ENCODE measurements at regions not wholly inside any gene's neighbourhood (a gene's known extent, or its start where the extent isn't known, plus 50 kb on each side); places are given as distances from the start of the nearest gene placed in this dataset.

DNA sequence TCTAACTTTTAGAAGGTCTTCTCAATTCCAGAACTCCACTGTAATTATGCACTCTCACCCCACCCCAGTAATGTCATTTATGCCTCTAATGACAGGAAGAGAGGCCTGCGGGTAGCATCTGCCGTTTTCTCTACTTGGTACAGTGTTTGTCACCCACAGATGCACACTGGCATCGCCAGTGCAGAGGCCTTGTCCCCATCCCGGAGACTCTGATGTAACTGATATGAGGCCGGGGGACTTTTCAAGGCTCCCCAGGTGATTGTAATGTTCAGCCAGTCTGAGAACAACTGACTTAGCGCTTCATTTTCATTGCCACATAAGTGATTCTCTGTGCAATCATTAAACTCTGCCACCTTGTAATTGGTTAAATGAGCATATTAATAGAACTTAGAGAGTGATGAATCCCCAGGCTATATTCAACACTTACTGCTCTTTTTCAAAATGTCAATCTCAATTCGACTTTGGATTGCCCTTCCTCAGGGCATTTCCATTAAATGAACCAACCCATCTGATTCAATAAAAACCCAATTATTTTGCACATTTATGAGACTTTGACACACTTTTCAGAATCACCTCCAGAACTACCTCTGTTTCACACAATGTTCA, 113.2 kb downstream of the HERPUD2 start:
- DNase-seq (ENCODE audit: low read depth in 3 of 3): no peak

DNA sequence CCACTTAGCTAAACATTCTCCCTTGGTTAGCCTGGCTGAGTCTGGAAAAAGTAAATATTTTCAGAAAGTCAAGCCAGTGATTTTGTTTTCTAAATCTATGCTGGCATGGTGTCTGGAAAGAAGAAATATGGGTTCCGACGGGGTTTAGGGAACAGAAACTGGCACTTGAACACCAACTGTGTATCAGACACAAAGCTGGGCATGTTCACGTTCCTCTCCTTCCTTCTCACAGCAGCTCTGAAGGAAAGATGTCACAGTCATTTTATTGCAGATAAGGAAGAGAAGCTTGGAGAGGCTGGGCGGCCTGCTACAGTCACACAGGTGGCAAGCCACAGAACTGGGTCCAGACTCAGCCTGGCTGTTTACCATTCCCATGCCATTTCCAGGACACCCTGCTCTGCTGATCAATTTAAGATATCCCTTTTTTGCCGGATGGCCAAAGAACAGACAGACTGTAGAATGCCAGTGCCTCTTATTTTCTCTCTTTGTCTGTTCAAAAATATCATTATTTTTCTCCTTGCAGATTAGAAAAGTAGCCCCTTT, 118.8 kb downstream of the HERPUD2 start:
- DNase-seq (ENCODE audit: low read depth in 3 of 3): no peak

GRCh38 chr7:35571611-35572240, 123.2 kb downstream of the HERPUD2 start:
- DNase-seq (ENCODE audit: low read depth in 3 of 3): no peak

DNA sequence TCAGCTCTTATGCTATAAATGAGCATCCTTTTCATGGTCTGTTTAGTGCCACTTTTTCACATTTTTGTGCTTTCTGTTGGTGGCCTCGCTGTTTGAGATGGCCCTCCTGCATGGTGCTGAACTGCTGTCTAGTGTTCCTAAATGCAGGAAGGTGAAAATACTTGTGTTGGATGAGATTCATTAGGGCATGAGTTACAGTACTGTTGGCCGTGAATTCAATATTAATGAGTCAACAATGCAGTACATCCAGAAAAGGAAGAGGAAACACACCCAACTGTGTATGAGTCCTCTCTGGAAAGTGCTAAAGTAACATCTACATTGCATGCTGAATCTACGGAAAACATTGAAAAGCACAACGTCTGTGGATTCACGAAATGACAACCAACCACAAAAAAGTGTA, 124.0 kb downstream of the HERPUD2 start:
- DNase-seq (ENCODE audit: low read depth in 3 of 3): no peak

DNA sequence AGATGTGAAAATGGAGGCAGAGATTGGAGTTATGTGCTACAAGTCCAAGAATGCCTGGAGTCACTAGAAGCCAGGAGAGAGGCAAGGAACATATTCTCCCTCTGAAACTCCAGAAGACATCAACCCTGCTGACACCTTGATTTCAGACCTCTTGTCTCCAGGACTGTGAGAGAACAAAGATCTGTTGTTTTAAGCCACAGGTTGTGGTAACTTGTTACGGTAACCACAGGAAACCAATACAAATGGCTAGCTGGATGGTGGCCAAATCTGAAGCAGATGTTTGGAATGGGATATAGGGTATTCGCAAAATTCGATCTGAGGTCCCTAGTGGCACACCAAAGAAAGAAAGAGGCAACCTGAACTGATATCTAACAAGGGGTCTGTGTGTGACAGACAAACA, 129.0 kb downstream of the HERPUD2 start:
- no peak for DNase-seq (ENCODE audit: low read depth in 3 of 3)

DNA sequence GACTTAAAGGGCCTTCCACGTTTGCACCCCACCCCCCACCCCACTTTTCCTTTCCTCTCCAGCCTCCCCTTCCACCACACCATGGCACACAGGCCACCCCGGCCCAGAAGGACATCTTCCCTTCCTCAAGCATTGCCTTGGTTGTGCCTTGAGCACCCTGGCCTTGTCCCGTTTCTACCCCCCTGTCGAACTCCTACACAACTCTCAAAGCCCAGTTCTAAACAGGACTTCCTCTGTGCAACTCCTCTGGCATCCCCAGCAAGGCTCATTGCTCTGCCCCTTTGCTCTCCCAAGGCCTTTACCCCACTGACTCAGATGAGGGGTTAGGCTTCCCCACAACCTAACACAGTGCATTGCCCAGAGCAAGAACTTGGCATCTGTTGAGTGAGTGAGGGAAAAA, 136.1 kb downstream of the HERPUD2 start:
- no peak for DNase-seq (ENCODE audit: low read depth in 3 of 3)

DNA sequence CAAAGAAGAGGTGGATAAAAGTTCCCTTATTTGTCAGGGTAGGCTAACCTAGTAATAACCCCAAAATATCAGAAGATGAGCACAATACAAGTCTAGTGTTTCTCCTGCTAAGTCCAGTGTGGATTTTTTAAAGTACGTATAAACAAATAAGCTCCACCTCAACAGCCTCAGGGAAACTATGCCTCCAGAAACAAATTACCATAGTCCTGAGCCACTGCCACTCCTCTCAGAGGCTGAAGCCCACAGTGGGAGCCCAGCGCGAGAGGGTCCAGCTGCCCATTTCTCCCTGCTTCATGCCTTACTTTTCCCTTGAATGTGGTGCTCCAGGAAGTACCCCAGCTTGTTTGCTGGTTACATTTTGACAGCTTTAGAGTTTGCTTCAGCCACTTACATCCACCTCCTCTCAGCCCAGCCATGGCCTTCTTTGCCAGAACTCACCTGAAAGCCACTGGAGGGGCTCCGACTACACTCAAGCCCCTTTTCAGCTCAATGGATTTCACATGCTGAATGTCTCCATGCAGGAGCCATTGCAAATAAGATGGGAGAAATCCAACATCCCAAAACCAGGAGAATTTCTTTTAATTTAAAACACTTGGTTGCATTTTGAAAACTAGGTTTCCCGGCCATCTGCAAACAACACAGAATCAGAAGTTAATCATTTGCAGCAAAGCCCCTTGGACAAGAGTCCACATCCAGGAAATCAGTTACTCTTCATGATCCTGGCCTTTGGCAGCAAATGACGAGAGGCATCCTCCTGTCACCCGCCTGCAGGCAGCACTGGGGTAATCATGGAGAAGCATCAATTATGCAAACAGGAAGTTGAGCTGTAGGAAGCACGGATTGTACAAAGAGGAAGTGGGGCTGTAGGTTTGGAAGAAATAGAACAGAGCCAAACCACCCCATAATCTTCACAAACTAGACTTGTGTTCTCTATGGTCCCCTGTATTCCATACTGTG, 138.1 kb downstream of the HERPUD2 start:
- no peak for DNase-seq (ENCODE audit: low read depth in 3 of 3)

GRCh38 chr7:35555934-35556333, 139.0 kb downstream of the HERPUD2 start:
- DNase-seq (ENCODE audit: low read depth in 3 of 3): no peak

GRCh38 chr7:35555386-35555785, 139.5 kb downstream of the HERPUD2 start:
- no peak for DNase-seq (ENCODE audit: low read depth in 3 of 3)

- no peak for DNase-seq (ENCODE audit: low read depth in 3 of 3)
Observed at GRCh38 chr7:35553519-35553918, 141.4 kb downstream of the HERPUD2 start.

DNA sequence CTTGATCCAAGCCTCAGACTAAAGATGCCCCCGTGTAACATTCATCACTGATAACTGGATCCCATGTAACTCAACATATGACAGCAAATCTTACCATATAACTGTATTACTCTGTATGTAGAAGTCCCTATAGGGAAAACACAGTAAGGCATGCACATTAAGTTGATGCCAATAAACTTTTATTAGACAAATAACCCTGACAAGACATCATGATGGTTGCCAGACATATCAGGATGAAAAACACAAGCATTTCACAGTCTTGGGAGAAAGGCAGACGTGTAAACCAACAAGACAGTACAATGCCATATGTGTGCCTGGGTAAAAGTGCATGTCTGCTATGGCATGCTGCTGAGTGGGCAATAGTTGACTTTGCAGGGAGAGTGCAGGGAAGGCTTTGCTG, 142.2 kb downstream of the HERPUD2 start:
- DNase-seq (ENCODE audit: low read depth in 3 of 3): no peak

- DNase-seq (ENCODE audit: low read depth in 3 of 3): no peak
Observed at GRCh38 chr7:35551321-35552081, 143.4 kb downstream of the HERPUD2 start.

DNA sequence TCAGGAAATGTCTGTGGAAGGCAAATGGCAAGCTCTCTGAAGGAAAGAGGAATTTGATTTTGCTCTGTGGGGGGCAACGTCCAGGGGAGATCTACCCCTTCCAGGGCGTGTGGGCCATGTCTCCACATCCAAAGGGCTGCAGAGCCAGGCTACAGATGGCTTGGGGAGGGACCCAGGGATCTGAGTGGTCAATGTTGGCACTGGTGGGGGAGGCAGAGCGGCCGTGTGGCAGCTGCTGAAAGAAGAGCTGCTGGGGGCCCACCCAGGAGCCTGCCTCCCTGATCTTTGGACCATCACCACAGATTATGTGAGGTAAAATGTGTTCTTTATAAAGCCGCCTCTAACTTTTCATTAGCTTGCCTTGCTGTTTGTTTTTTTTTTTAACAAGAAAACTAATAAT, 144.1 kb downstream of the HERPUD2 start:
- DNase-seq (ENCODE audit: low read depth in 3 of 3): no peak

DNA sequence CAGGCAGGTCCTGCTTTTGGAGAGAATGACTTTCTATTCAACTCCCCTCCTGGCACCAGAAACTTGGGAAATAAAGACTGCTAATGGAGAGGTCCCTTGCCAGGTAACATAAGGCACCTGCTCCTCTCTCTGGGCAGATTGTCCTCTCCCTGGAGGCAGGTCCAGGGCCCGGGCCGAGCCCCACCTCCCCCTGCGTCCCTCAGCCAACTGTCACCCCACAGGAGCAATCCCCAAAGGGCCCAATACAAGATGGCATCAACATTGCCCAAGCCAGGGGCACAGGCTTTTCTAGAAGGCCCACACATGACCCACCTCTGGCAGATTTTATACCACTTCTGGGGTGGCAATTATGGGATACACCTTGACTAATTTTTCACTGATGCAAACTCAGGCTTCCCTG, 145.2 kb downstream of the HERPUD2 start:
- DNase-seq (ENCODE audit: low read depth in 3 of 3): no peak

GRCh38 chr7:35548291-35548690, 146.6 kb downstream of the HERPUD2 start:
- DNase-seq (ENCODE audit: low read depth in 3 of 3): no peak

DNA sequence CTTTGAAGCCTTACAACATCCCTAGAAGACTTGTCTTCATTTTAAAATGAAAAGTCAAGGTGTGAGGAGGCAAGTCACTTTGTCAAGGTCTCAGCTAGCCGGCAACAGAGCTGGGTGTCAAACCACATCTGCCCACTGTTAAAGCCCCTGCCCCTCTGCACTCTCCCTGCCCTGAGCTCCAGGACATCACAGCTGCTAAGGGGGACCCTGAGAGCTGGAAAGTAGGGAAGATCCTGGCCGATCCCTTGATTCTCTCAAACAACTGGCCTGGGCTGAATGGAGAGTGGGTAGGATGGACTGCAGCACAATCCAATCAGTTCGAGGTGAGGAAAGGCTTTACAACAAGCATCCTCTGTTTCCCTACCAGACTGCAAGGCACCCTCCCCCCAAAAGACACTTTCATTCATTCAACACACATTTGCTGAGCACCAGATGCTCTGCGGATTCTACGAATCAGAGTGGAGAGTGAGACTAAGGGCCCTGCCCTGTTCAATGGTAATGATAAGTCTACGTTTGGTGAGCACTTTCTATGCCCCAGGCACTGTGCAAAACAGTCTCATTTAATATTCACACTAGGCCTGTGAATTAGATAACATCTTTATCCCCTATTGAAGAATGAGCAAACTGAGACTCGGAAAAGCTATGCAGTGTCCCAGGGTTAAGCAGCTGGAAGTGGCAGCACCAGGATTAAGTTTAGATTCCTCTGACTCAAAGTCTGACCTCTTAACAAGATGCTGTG, 148.1 kb downstream of the HERPUD2 start:
- no peak for DNase-seq (ENCODE audit: low read depth in 3 of 3)

DNA sequence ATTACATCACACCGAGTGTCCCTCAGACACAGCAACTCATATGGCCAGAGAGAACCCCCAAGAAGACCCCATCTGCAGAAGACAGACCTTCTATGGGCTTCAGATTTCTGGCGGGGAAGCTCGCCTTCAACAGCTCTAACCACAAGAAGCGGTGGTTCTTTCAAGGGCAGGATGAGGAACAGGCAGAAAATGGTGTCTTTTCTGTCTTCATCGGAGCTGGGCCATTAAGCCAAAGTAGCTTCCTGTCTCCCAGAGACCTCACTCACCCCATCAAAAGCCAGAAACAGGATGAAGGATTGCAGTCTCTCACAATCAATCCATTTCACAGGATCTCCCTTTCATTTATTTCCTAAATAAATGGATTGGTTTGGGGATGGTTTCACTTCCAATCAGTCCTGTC, 149.1 kb downstream of the HERPUD2 start:
- DNase-seq (ENCODE audit: low read depth in 3 of 3): no peak

DNA sequence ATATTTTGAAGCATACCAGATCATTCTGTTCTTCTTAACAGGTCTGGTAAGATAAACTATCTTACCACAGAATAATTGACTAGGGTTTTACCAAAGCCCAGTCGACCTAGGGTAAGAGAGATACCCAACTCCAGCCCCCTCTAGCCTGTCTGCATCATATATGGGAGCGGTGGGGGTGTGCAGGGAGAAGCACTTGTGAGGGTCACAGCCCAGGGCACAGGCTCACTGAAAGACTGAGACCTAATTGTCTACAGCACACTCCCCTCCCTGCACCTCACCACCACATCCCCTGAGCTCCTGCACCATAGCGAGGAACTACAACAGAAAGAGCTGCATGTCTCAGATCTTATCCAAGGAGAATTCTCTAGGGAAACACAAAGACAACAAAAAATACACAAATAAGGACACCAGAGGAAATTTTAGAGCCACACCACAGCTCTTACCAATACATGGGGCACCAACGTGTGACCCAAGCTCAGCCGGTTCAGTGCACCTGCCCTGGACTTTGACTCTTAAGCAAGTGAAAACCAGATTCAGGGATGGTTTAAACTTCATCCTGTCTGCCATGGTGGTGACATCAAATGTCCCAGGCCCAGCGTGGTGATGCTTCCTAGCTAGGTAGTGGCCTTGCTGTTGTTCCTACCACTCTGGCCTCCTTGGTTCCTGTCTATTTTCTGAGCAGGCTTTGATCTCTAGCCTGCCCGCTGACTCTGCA, 150.8 kb downstream of the HERPUD2 start:
- no peak for DNase-seq (ENCODE audit: low read depth in 3 of 3)

DNA sequence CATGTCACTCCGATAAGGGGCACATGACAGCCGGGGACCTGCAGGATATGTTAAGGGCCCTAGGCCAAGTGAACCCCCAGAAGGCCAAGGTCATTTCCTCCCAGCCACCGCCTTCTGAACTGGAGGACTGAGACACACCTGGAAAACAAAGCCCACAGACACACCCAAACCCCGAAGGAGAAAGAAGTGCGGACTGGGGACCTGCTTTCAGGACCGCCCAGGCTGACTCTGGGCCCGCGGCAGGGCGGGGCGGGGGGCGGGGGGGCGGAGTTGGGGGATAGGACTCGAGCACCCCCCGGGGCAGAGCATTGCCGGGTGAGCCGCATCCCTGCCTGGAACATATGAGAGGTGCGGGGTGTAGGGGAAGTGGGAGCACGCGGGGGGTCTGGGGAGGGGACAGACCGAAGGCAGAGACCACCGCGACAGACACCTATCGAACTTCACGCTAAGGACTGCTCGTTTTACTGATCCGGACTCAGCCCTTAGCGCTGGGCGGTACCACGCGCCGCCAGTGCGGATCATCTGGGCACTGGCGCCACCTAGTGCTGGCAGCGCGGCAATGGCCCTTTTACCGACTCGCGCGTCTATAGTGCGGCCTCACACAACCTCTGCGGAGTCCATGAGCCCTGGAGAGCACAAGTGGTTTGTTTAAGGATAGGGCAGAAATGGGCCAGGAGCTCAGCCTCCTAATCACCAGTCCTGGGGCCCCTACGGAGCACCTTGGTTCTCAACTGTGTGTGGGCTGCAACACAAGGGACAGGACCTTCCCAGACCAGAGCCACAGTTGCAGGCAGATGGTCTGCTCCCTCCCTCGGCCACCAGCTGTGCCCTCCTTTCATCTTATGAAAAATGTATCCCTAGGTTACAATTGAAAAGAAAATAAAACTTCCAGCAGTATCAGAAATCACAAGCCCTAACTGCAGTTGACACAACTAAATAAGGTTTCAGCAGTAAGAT, 157.6 kb downstream of the HERPUD2 start:
- peak; percentile 59 to 74 (median 63) for DNase-seq (ENCODE audit: low read depth in 3 of 3)

Data from stimulated activated CD4-positive, alpha-beta T cell treated with anti-CD3 and anti-CD28 coated beads, TNF-alpha, amount 100 ng/mL, for 48 hours (primary cell).